GM23338 (cell line): ENCODE measurements at regions not wholly inside any gene's neighbourhood (a gene's known extent, or its start where the extent isn't known, plus 50 kb on each side); places are given as distances from the start of the nearest gene placed in this dataset.

ENCODE experiments used
- ATAC-seq: fragments of 200-7000 bp; cut with Tn5 transposase; 3 replicates; pipeline ENCODE4 v1.9.1; 2020
- DNase-seq: peaks from one replicate; pipeline ENCODE4 v3.0.0-alpha.2; 2015; ENCODE audit warnings: low spot score
- H2AFZ ChIP-seq: fragments of 200-600 bp; sonication (generic); 2 replicates; pipeline ENCODE4 v1.8.0; 2016; ENCODE audit warnings: antibody characterized with exemption, mild to moderate bottlenecking, moderate library complexity
- H3F3A ChIP-seq: fragments of 200-600 bp; sonication (generic); replicated peaks from 2 replicates; pipeline ENCODE4 v1.8.0; 2017; ENCODE audit warnings: antibody characterized with exemption, mixed run types, low read depth
- H3K27ac ChIP-seq: fragments of 200-600 bp; sonication (generic); 2 replicates; pipeline ENCODE4 v1.6.1; 2016; ENCODE audit warnings: low read depth
- H3K27me3 ChIP-seq: fragments of 200-600 bp; sonication (generic); 2 replicates; pipeline ENCODE4 v1.8.0; 2016; ENCODE audit warnings: mild to moderate bottlenecking, mixed run types, moderate library complexity; ENCODE audit not compliant: insufficient read depth
- H3K36me3 ChIP-seq: fragments of 200-600 bp; sonication (generic); 2 replicates; pipeline ENCODE4 v1.8.0; 2016; ENCODE audit warnings: mild to moderate bottlenecking; ENCODE audit not compliant: insufficient read depth
- H3K4me1 ChIP-seq: fragments of 200-600 bp; sonication (generic); 2 replicates; pipeline ENCODE4 v1.8.0; 2016; ENCODE audit warnings: mild to moderate bottlenecking, moderate library complexity; ENCODE audit not compliant: insufficient read depth
- H3K4me2 ChIP-seq: fragments of 200-600 bp; sonication (generic); 2 replicates; pipeline ENCODE4 v1.7.1; 2017; ENCODE audit warnings: mixed run types
- H3K4me3 ChIP-seq: fragments of 200-600 bp; sonication (generic); 2 replicates; pipeline ENCODE4 v1.6.1; 2016; ENCODE audit warnings: mixed run types
- H3K79me2 ChIP-seq: fragments of 200-600 bp; sonication (generic); replicated peaks from 2 replicates; pipeline ENCODE4 v1.8.0; 2017; ENCODE audit warnings: mild to moderate bottlenecking; ENCODE audit not compliant: insufficient read depth
- H3K9me2 ChIP-seq: fragments of 200-600 bp; sonication (generic); 2 replicates; pipeline ENCODE4 v1.8.0; 2017; ENCODE audit not compliant: insufficient read depth
- H4K20me1 ChIP-seq: fragments of 200-600 bp; sonication (generic); replicated peaks from 2 replicates; pipeline ENCODE4 v1.8.0; 2017; ENCODE audit warnings: mild to moderate bottlenecking; ENCODE audit not compliant: insufficient read depth
- H3K27ac Mint-ChIP-seq: 2 replicates; pipeline ENCODE4 v1.8.0; 2020; ENCODE audit warnings: inconsistent platforms, mild to moderate bottlenecking, moderate library complexity, mixed read lengths
- H3K27me3 Mint-ChIP-seq: 3 replicates; pipeline ENCODE4 v1.8.0; 2022; ENCODE audit warnings: low read depth, mild to moderate bottlenecking, moderate library complexity, mixed read lengths, inconsistent platforms; ENCODE audit not compliant: insufficient read depth, poor library complexity
- H3K36me3 Mint-ChIP-seq: 3 replicates; pipeline ENCODE4 v1.8.0; 2021; ENCODE audit warnings: low read depth, mild to moderate bottlenecking, inconsistent platforms, moderate library complexity, mixed read lengths
- H3K4me1 Mint-ChIP-seq: 3 replicates; pipeline ENCODE4 v1.8.0; 2020; ENCODE audit warnings: mild to moderate bottlenecking, inconsistent platforms, mixed read lengths
- H3K4me3 Mint-ChIP-seq: 3 replicates; pipeline ENCODE4 v1.8.0; 2021; ENCODE audit warnings: moderate library complexity, mild to moderate bottlenecking, inconsistent platforms, mixed read lengths
- H3K9me3 Mint-ChIP-seq: 3 replicates; pipeline ENCODE4 v1.8.0; 2020; ENCODE audit warnings: moderate library complexity, mild to moderate bottlenecking, inconsistent platforms, mixed read lengths
- CREB1 ChIP-seq: fragments of 250-450 bp; sonication (Bioruptor Pico); IDR thresholded peaks from 2 replicates; pipeline ENCODE4 v1.5.0; 2020; ENCODE audit warnings: low read depth, mild to moderate bottlenecking, moderate library complexity
- EZH2 ChIP-seq: fragments of 200-600 bp; sonication (generic); IDR thresholded peaks from one replicate; pipeline ENCODE4 v1.8.0; 2017; ENCODE audit warnings: antibody characterized with exemption, mild to moderate bottlenecking, low read depth; ENCODE audit not compliant: unreplicated experiment
- EZH2phosphoT487 ChIP-seq: fragments of 200-600 bp; sonication (generic); IDR thresholded peaks from one replicate; pipeline ENCODE4 v1.8.1; 2018; ENCODE audit warnings: antibody characterized with exemption; ENCODE audit not compliant: unreplicated experiment
- NANOG ChIP-seq: IDR thresholded peaks from 2 replicates; pipeline ENCODE4 v1.6.1; 2016; ENCODE audit warnings: antibody characterized with exemption, borderline replicate concordance
- POLR2AphosphoS5 ChIP-seq: IDR thresholded peaks from 2 replicates; pipeline ENCODE4 v1.6.1; 2016; ENCODE audit warnings: antibody characterized with exemption, low read depth
- REST ChIP-seq: IDR thresholded peaks from one replicate; pipeline ENCODE4 v1.6.1; 2018; ENCODE audit warnings: antibody characterized with exemption; ENCODE audit not compliant: unreplicated experiment
- STAT1 ChIP-seq: IDR thresholded peaks from one replicate; pipeline ENCODE4 v1.6.1; 2016; ENCODE audit warnings: antibody characterized with exemption; ENCODE audit not compliant: unreplicated experiment
- ZNF331 ChIP-seq: fragments of 250-450 bp; sonication (Bioruptor Pico); IDR thresholded peaks from 2 replicates; pipeline ENCODE4 v1.5.0; 2020; ENCODE audit warnings: low read depth, mild to moderate bottlenecking, moderate library complexity
- TF ChIP-seq, protein P1 (sequence below): IDR thresholded peaks from 2 replicates; pipeline ENCODE4 v1.6.1; 2016; ENCODE audit warnings: antibody characterized with exemption
- TF ChIP-seq, protein P2 (sequence below), 2 experiments: fragments of 200-600 bp in 1 of 2; sonication (generic) in 1 of 2; conservative IDR thresholded peaks; 2 replicates each; pipeline versions ENCODE4 v1.5.1 to v1.6.1; 2016 to 2017; ENCODE audit warnings: antibody characterized with exemption in 2 of 2, low read depth in 2 of 2, mild to moderate bottlenecking in 2 of 2, moderate library complexity in 1 of 2
- TF ChIP-seq, protein P3 (sequence below): fragments of 250-450 bp; sonication (Bioruptor Pico); IDR thresholded peaks from 2 replicates; pipeline ENCODE4 v1.5.0; 2020; ENCODE audit warnings: mild to moderate bottlenecking, moderate library complexity

- TF ChIP-seq, protein P1, sequence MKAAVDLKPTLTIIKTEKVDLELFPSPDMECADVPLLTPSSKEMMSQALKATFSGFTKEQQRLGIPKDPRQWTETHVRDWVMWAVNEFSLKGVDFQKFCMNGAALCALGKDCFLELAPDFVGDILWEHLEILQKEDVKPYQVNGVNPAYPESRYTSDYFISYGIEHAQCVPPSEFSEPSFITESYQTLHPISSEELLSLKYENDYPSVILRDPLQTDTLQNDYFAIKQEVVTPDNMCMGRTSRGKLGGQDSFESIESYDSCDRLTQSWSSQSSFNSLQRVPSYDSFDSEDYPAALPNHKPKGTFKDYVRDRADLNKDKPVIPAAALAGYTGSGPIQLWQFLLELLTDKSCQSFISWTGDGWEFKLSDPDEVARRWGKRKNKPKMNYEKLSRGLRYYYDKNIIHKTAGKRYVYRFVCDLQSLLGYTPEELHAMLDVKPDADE: no peak
- TF ChIP-seq EZH2phosphoT487 (no peak), POLR2AphosphoS5 (no peak)
These were observed 628.6 kb upstream of the POM121L12 start (continued) for GRCh38 chr7:52406808-52407207.

GRCh38 chr7:52382731-52383130 lies 652.7 kb upstream of the POM121L12 start:
- H3K27me3 Mint-ChIP-seq: peaks cover 4% of the 10 kb centered on the region
- H3K4me3 Mint-ChIP-seq: no peak overlapping the region
- no peaks in the 10 kb centered on the region for H3K79me2 ChIP-seq
- no peak for TF ChIP-seq CREB1 (CRISPR knock-in tag)
- TF ChIP-seq, protein P1: no peak
- TF ChIP-seq, protein P2, sequence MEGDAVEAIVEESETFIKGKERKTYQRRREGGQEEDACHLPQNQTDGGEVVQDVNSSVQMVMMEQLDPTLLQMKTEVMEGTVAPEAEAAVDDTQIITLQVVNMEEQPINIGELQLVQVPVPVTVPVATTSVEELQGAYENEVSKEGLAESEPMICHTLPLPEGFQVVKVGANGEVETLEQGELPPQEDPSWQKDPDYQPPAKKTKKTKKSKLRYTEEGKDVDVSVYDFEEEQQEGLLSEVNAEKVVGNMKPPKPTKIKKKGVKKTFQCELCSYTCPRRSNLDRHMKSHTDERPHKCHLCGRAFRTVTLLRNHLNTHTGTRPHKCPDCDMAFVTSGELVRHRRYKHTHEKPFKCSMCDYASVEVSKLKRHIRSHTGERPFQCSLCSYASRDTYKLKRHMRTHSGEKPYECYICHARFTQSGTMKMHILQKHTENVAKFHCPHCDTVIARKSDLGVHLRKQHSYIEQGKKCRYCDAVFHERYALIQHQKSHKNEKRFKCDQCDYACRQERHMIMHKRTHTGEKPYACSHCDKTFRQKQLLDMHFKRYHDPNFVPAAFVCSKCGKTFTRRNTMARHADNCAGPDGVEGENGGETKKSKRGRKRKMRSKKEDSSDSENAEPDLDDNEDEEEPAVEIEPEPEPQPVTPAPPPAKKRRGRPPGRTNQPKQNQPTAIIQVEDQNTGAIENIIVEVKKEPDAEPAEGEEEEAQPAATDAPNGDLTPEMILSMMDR (conservative IDR thresholded peaks at IDR 0.05; ENCODE audit: low read depth in 2 of 2): no peak
- no peak for TF ChIP-seq EZH2
- TF ChIP-seq, protein P3, sequence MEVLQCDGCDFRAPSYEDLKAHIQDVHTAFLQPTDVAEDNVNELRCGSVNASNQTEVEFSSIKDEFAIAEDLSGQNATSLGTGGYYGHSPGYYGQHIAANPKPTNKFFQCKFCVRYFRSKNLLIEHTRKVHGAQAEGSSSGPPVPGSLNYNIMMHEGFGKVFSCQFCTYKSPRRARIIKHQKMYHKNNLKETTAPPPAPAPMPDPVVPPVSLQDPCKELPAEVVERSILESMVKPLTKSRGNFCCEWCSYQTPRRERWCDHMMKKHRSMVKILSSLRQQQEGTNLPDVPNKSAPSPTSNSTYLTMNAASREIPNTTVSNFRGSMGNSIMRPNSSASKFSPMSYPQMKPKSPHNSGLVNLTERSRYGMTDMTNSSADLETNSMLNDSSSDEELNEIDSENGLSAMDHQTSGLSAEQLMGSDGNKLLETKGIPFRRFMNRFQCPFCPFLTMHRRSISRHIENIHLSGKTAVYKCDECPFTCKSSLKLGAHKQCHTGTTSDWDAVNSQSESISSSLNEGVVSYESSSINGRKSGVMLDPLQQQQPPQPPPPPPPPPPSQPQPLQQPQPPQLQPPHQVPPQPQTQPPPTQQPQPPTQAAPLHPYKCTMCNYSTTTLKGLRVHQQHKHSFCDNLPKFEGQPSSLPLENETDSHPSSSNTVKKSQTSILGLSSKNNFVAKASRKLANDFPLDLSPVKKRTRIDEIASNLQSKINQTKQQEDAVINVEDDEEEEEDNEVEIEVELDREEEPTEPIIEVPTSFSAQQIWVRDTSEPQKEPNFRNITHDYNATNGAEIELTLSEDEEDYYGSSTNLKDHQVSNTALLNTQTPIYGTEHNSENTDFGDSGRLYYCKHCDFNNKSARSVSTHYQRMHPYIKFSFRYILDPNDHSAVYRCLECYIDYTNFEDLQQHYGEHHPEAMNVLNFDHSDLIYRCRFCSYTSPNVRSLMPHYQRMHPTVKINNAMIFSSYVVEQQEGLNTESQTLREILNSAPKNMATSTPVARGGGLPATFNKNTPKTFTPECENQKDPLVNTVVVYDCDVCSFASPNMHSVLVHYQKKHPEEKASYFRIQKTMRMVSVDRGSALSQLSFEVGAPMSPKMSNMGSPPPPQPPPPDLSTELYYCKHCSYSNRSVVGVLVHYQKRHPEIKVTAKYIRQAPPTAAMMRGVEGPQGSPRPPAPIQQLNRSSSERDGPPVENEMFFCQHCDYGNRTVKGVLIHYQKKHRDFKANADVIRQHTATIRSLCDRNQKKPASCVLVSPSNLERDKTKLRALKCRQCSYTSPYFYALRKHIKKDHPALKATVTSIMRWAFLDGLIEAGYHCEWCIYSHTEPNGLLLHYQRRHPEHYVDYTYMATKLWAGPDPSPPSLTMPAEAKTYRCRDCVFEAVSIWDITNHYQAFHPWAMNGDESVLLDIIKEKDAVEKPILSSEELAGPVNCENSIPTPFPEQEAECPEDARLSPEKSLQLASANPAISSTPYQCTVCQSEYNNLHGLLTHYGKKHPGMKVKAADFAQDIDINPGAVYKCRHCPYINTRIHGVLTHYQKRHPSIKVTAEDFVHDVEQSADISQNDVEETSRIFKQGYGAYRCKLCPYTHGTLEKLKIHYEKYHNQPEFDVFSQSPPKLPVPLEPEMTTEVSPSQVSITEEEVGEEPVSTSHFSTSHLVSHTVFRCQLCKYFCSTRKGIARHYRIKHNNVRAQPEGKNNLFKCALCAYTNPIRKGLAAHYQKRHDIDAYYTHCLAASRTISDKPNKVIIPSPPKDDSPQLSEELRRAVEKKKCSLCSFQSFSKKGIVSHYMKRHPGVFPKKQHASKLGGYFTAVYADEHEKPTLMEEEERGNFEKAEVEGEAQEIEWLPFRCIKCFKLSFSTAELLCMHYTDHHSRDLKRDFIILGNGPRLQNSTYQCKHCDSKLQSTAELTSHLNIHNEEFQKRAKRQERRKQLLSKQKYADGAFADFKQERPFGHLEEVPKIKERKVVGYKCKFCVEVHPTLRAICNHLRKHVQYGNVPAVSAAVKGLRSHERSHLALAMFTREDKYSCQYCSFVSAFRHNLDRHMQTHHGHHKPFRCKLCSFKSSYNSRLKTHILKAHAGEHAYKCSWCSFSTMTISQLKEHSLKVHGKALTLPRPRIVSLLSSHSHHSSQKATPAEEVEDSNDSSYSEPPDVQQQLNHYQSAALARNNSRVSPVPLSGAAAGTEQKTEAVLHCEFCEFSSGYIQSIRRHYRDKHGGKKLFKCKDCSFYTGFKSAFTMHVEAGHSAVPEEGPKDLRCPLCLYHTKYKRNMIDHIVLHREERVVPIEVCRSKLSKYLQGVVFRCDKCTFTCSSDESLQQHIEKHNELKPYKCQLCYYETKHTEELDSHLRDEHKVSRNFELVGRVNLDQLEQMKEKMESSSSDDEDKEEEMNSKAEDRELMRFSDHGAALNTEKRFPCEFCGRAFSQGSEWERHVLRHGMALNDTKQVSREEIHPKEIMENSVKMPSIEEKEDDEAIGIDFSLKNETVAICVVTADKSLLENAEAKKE (CRISPR knock-in tag): no peak
- TF ChIP-seq STAT1: no peak
- TF ChIP-seq POLR2AphosphoS5: no peak
- no peak for TF ChIP-seq EZH2phosphoT487
- TF ChIP-seq REST: no peak
- no peak for TF ChIP-seq NANOG
- no peak for TF ChIP-seq ZNF331 (CRISPR knock-in tag)
- H3K36me3 ChIP-seq: peaks cover 8% of the 10 kb centered on the region; the same call in 1 of the 2 replicates
- H3K4me1 Mint-ChIP-seq: no peaks in the 10 kb centered on the region
- no peak overlapping the region for H3K27ac Mint-ChIP-seq
- H3K9me2 ChIP-seq: peaks cover 6% of the 10 kb centered on the region; the same call in 1 of the 2 replicates
- peaks cover 3% of the 10 kb centered on the region; the same call in 1 of the 2 replicates for H3K27me3 ChIP-seq
- H2AFZ ChIP-seq: no peak overlapping the region
- no peak for ATAC-seq
- DNase-seq: no peak
- peaks cover 34% of the 10 kb centered on the region for H3K9me3 Mint-ChIP-seq
- no peak overlapping the region for H3K4me2 ChIP-seq
- H3K4me3 ChIP-seq: no peak overlapping the region
- no peak overlapping the region for H3K27ac ChIP-seq
- H4K20me1 ChIP-seq: no peaks in the 10 kb centered on the region
- no peaks in the 10 kb centered on the region for H3F3A ChIP-seq
- H3K4me1 ChIP-seq: no peaks in the 10 kb centered on the region
- H3K36me3 Mint-ChIP-seq: peaks cover 27% of the 10 kb centered on the region
